ENCODE measurements at regions not wholly inside any gene's neighbourhood (a gene's known extent, or its start where the extent isn't known, plus 50 kb on each side); places are given as distances from the start of the nearest gene placed in this dataset.
"Not testable (repeated sequence)": the region's sequence is repeated elsewhere in the genome, so short reads cannot be mapped to it uniquely, and the experiment has no call there.

GRCh38 chr11:86735451-86736290 lies 63.3 kb upstream of the ME3 start:
- no peaks in the 10 kb centered on the region for H3K27me3 ChIP-seq (ENCODE audit: control insufficient read depth, insufficient read depth, low read length)
- H3K27ac ChIP-seq (ENCODE audit: insufficient read depth, low read length, poor library complexity, severe bottlenecking) = no peak overlapping the region
- ATAC-seq (ENCODE audit: low read depth in 2 of 2) = no peak
- H3K4me3 ChIP-seq (ENCODE audit: low read depth, low read length) = no peak overlapping the region
- no peaks in the 10 kb centered on the region for H3K9me3 ChIP-seq (ENCODE audit: control insufficient read depth in 2 of 2, low read length in 2 of 2)
- no peak for DNase-seq
- Mint-ChIP-seq H3K36me3 (no peaks in the 10 kb centered on the region), H3K27ac (no peak overlapping the region), H3K9me3 (peaks cover 0 to 4% (median 0%) of the 10 kb centered on the region in 7 donors), H3K4me1 (no peaks in the 10 kb centered on the region), H3K27me3 (no peaks in the 10 kb centered on the region), H3K4me3 (no peak overlapping the region)
- H3K4me1 ChIP-seq (ENCODE audit: control insufficient read depth, insufficient read depth, low read length, poor library complexity, severe bottlenecking) = no peaks in the 10 kb centered on the region
- H3K36me3 ChIP-seq (ENCODE audit: control insufficient read depth, insufficient read depth, low read length) = no peaks in the 10 kb centered on the region

GRCh38 chr11:86732739-86733138 lies 60.3 kb upstream of the ME3 start:
- not testable (repeated sequence) for H3K27me3 Mint-ChIP-seq; H3K4me1 ChIP-seq (ENCODE audit: control insufficient read depth, insufficient read depth, low read length, poor library complexity, severe bottlenecking); H3K4me3 ChIP-seq (ENCODE audit: low read depth, low read length); H3K36me3 ChIP-seq (ENCODE audit: control insufficient read depth, insufficient read depth, low read length); H3K27ac ChIP-seq (ENCODE audit: insufficient read depth, low read length, poor library complexity, severe bottlenecking); H3K4me1 Mint-ChIP-seq; H3K9me3 Mint-ChIP-seq; H3K4me3 Mint-ChIP-seq; DNase-seq; H3K36me3 Mint-ChIP-seq; H3K9me3 ChIP-seq (ENCODE audit: control insufficient read depth in 2 of 2, low read length in 2 of 2); ATAC-seq (ENCODE audit: low read depth in 2 of 2); H3K27ac Mint-ChIP-seq; H3K27me3 ChIP-seq (ENCODE audit: control insufficient read depth, insufficient read depth, low read length)

GRCh38 chr11:86732286-86732685 lies 59.9 kb upstream of the ME3 start:
- not testable (repeated sequence) for H3K27ac Mint-ChIP-seq; H3K27me3 ChIP-seq (ENCODE audit: control insufficient read depth, insufficient read depth, low read length); H3K9me3 Mint-ChIP-seq; H3K36me3 ChIP-seq (ENCODE audit: control insufficient read depth, insufficient read depth, low read length); H3K4me3 ChIP-seq (ENCODE audit: low read depth, low read length); H3K9me3 ChIP-seq (ENCODE audit: control insufficient read depth in 2 of 2, low read length in 2 of 2); DNase-seq; H3K36me3 Mint-ChIP-seq; H3K27me3 Mint-ChIP-seq; H3K4me3 Mint-ChIP-seq; H3K4me1 Mint-ChIP-seq; H3K27ac ChIP-seq (ENCODE audit: insufficient read depth, low read length, poor library complexity, severe bottlenecking); H3K4me1 ChIP-seq (ENCODE audit: control insufficient read depth, insufficient read depth, low read length, poor library complexity, severe bottlenecking); ATAC-seq (ENCODE audit: low read depth in 2 of 2)

- H3K4me1 Mint-ChIP-seq; H3K27me3 ChIP-seq (ENCODE audit: control insufficient read depth, insufficient read depth, low read length); H3K4me3 ChIP-seq (ENCODE audit: low read depth, low read length); ATAC-seq (ENCODE audit: low read depth in 2 of 2); H3K9me3 ChIP-seq (ENCODE audit: control insufficient read depth in 2 of 2, low read length in 2 of 2); H3K9me3 Mint-ChIP-seq; H3K36me3 Mint-ChIP-seq; H3K36me3 ChIP-seq (ENCODE audit: control insufficient read depth, insufficient read depth, low read length); H3K27ac Mint-ChIP-seq; H3K27ac ChIP-seq (ENCODE audit: insufficient read depth, low read length, poor library complexity, severe bottlenecking); DNase-seq; H3K27me3 Mint-ChIP-seq; H3K4me1 ChIP-seq (ENCODE audit: control insufficient read depth, insufficient read depth, low read length, poor library complexity, severe bottlenecking); H3K4me3 Mint-ChIP-seq: not testable (repeated sequence)
Measured at GRCh38 chr11:86729576-86729975, 57.2 kb upstream of the ME3 start.

- H3K27ac Mint-ChIP-seq = no peak overlapping the region
- Histone ChIP-seq H3K27ac (ENCODE audit: insufficient read depth, low read length, poor library complexity, severe bottlenecking) (no peak overlapping the region), H3K4me1 (ENCODE audit: control insufficient read depth, insufficient read depth, low read length, poor library complexity, severe bottlenecking) (no peaks in the 10 kb centered on the region), H3K4me3 (ENCODE audit: low read depth, low read length) (no peak overlapping the region), H3K9me3 (ENCODE audit: control insufficient read depth in 2 of 2, low read length in 2 of 2) (no peaks in the 10 kb centered on the region), H3K36me3 (ENCODE audit: control insufficient read depth, insufficient read depth, low read length) (no peaks in the 10 kb centered on the region), H3K27me3 (ENCODE audit: control insufficient read depth, insufficient read depth, low read length) (no peaks in the 10 kb centered on the region)
- DNase-seq = no peak
- no peaks in the 10 kb centered on the region for H3K27me3 Mint-ChIP-seq
- no peak for ATAC-seq (ENCODE audit: low read depth in 2 of 2)
- peaks cover 0 to 10% (median 3%) of the 10 kb centered on the region in 7 donors for H3K9me3 Mint-ChIP-seq
- no peaks in the 10 kb centered on the region for H3K4me1 Mint-ChIP-seq
- no peaks in the 10 kb centered on the region for H3K36me3 Mint-ChIP-seq
- H3K4me3 Mint-ChIP-seq = no peak overlapping the region
Measured at GRCh38 chr11:86728562-86728961, 56.1 kb upstream of the ME3 start.

- Mint-ChIP-seq H3K4me3 (no peak overlapping the region), H3K9me3 (peaks cover 0 to 15% (median 3%) of the 10 kb centered on the region in 7 donors), H3K4me1 (no peaks in the 10 kb centered on the region), H3K36me3 (no peaks in the 10 kb centered on the region), H3K27ac (no peak overlapping the region), H3K27me3 (no peaks in the 10 kb centered on the region)
- H3K9me3 ChIP-seq (ENCODE audit: control insufficient read depth in 2 of 2, low read length in 2 of 2) = no peaks in the 10 kb centered on the region
- no peak for DNase-seq
- no peak for ATAC-seq (ENCODE audit: low read depth in 2 of 2)
- H3K36me3 ChIP-seq (ENCODE audit: control insufficient read depth, insufficient read depth, low read length) = no peaks in the 10 kb centered on the region
- no peaks in the 10 kb centered on the region for H3K4me1 ChIP-seq (ENCODE audit: control insufficient read depth, insufficient read depth, low read length, poor library complexity, severe bottlenecking)
- no peak overlapping the region for H3K4me3 ChIP-seq (ENCODE audit: low read depth, low read length)
- H3K27ac ChIP-seq (ENCODE audit: insufficient read depth, low read length, poor library complexity, severe bottlenecking) = no peak overlapping the region
- H3K27me3 ChIP-seq (ENCODE audit: control insufficient read depth, insufficient read depth, low read length) = no peaks in the 10 kb centered on the region
Measured at GRCh38 chr11:86726770-86727504, 54.5 kb upstream of the ME3 start.

- Histone ChIP-seq H3K36me3 (ENCODE audit: control insufficient read depth, insufficient read depth, low read length) (no peaks in the 10 kb centered on the region), H3K27me3 (ENCODE audit: control insufficient read depth, insufficient read depth, low read length) (no peaks in the 10 kb centered on the region), H3K9me3 (ENCODE audit: control insufficient read depth in 2 of 2, low read length in 2 of 2) (no peaks in the 10 kb centered on the region), H3K4me3 (ENCODE audit: low read depth, low read length) (no peak overlapping the region), H3K27ac (ENCODE audit: insufficient read depth, low read length, poor library complexity, severe bottlenecking) (no peak overlapping the region), H3K4me1 (ENCODE audit: control insufficient read depth, insufficient read depth, low read length, poor library complexity, severe bottlenecking) (no peaks in the 10 kb centered on the region)
- Mint-ChIP-seq H3K9me3 (peaks cover 1 to 22% (median 7%) of the 10 kb centered on the region in 7 donors), H3K4me1 (no peaks in the 10 kb centered on the region), H3K27me3 (peaks cover 1% of the 10 kb centered on the region), H3K27ac (no peak overlapping the region), H3K36me3 (no peaks in the 10 kb centered on the region), H3K4me3 (no peak overlapping the region)
- DNase-seq = no peak
- no peak for ATAC-seq (ENCODE audit: low read depth in 2 of 2)
Measured at GRCh38 chr11:86726118-86726753, 53.8 kb upstream of the ME3 start.
